ENCODE measurements at regions not wholly inside any gene's neighbourhood (a gene's known extent, or its start where the extent isn't known, plus 50 kb on each side); places are given as distances from the start of the nearest gene placed in this dataset.

DNA sequence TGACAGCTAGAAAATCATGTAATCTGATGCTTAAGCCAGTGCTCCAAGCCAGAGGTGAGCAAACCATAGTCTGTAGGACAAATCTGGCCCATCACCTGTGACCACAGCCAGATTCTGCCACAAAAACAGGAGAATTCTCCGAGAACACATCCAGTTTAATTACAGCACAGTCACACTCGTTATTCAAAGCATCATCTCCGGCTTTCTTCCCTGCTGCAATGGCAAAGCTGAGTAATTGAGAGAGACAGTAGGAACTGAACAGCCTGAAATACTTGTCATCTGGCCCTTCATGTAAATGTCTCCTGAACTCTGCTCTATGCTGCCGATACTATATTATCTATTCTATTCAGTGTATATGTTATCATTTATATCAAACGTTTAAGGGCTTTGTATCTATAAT lies 121.4 kb upstream of the FOXF1 start:
- H3K4me3 Mint-ChIP-seq: no peak overlapping the region
- no peaks in the 10 kb centered on the region for H3K9me3 Mint-ChIP-seq
- Histone ChIP-seq H3F3A (ENCODE audit: low read depth) (no peaks in the 10 kb centered on the region), H3K9ac (no peak overlapping the region), H3K4me1 (no peaks in the 10 kb centered on the region), H4K20me1 (ENCODE audit: low read depth) (no peaks in the 10 kb centered on the region), H3K27ac (no peak overlapping the region), H3K9me3 (ENCODE audit: low read depth) (no peaks in the 10 kb centered on the region), H3K79me2 (ENCODE audit: low read depth) (no peaks in the 10 kb centered on the region), H3K4me3 (no peak overlapping the region), H2AFZ (replicated peaks) (no peak overlapping the region), H3K36me3 (no peaks in the 10 kb centered on the region), H3K4me2 (no peak overlapping the region), H3K27me3 (no peaks in the 10 kb centered on the region)
- H3K4me1 Mint-ChIP-seq: peaks cover 9% of the 10 kb centered on the region
- H3K27ac Mint-ChIP-seq: no peak overlapping the region
- no peak for DNase-seq (ENCODE audit: low spot score)
- TF ChIP-seq EZH2phosphoT487 (IDR thresholded peaks at IDR 0.05) (no peak), EZH2 (IDR thresholded peaks at IDR 0.05) (no peak)
- TF ChIP-seq, protein P1, sequence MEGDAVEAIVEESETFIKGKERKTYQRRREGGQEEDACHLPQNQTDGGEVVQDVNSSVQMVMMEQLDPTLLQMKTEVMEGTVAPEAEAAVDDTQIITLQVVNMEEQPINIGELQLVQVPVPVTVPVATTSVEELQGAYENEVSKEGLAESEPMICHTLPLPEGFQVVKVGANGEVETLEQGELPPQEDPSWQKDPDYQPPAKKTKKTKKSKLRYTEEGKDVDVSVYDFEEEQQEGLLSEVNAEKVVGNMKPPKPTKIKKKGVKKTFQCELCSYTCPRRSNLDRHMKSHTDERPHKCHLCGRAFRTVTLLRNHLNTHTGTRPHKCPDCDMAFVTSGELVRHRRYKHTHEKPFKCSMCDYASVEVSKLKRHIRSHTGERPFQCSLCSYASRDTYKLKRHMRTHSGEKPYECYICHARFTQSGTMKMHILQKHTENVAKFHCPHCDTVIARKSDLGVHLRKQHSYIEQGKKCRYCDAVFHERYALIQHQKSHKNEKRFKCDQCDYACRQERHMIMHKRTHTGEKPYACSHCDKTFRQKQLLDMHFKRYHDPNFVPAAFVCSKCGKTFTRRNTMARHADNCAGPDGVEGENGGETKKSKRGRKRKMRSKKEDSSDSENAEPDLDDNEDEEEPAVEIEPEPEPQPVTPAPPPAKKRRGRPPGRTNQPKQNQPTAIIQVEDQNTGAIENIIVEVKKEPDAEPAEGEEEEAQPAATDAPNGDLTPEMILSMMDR (IDR thresholded peaks at IDR 0.05): no peak
- no peaks in the 10 kb centered on the region for H3K36me3 Mint-ChIP-seq
- H3K27me3 Mint-ChIP-seq (ENCODE audit: insufficient read depth, low read depth): peaks cover 10% of the 10 kb centered on the region

DNA sequence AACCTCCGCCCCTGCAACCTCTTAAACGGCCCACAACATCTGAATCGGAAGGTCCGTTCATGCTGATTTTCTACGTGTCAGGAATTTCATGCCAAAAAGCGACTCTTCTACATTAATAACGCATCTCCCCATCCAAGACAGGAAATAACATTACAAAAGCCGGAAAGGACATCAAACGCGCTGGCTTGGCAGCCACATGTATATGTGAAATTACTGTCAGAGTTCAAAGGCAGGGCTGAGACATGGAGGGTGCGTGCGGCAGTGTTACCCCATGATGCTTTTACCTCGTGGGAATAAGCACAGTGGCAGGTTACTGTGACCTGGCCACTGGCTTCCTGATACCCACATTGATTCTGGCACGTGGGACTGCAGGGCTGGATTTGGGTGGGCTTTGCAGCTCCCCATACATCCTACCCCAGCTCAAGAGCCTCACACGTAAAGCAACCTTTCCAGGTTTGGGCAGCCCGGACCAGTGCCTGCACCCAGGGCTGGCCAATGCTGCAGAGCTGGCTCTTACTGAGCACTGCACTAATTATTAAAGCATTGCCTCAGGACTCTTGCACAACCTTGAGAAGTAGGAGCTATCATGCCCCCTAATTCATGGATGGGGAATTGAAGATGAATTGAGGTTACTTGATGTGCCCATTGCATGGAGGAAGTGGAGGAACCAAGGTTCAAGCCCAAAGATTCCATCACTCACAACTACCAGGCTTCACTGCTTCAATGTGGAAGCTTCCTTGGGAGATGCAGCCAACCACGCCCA lies 120.6 kb upstream of the FOXF1 start:
- H3K9me3 Mint-ChIP-seq: no peaks in the 10 kb centered on the region
- peaks cover 9% of the 10 kb centered on the region for H3K4me1 Mint-ChIP-seq
- no peak for DNase-seq (ENCODE audit: low spot score)
- Histone ChIP-seq H3K27me3 (no peaks in the 10 kb centered on the region), H3K36me3 (no peaks in the 10 kb centered on the region), H3F3A (ENCODE audit: low read depth) (no peaks in the 10 kb centered on the region), H3K9me3 (ENCODE audit: low read depth) (no peaks in the 10 kb centered on the region), H4K20me1 (ENCODE audit: low read depth) (no peaks in the 10 kb centered on the region), H3K27ac (no peak overlapping the region), H3K9ac (no peak overlapping the region), H3K79me2 (ENCODE audit: low read depth) (no peaks in the 10 kb centered on the region), H3K4me2 (no peak overlapping the region), H2AFZ (replicated peaks) (no peak overlapping the region), H3K4me3 (no peak overlapping the region), H3K4me1 (no peaks in the 10 kb centered on the region)
- H3K27me3 Mint-ChIP-seq (ENCODE audit: insufficient read depth, low read depth): peaks cover 5% of the 10 kb centered on the region
- no peak overlapping the region for H3K27ac Mint-ChIP-seq
- no peaks in the 10 kb centered on the region for H3K36me3 Mint-ChIP-seq
- H3K4me3 Mint-ChIP-seq: no peak overlapping the region
- TF ChIP-seq, protein P1 (IDR thresholded peaks at IDR 0.05): no peak
- TF ChIP-seq EZH2phosphoT487 (IDR thresholded peaks at IDR 0.05) (no peak), EZH2 (IDR thresholded peaks at IDR 0.05) (no peak)

DNA sequence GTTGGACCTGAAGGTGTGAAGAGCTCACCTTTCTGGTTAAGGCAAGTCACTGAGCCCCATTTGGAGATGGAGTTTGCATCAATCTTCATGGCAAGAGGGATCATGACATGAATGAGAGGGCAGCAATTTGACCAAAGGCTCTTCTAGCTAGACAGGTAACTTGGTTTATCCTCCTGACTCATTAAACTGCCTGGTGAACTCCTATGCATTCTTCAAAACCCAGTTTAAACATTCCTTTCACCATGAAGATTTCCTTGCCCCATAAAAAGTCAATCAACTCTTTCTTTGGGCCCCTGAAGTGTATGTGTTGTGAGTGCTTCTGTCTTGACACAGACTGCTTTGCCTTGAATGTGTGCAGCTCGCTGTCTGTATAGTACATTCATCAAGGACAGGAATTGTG lies 120.0 kb upstream of the FOXF1 start:
- peaks cover 9% of the 10 kb centered on the region for H3K4me1 Mint-ChIP-seq
- Histone ChIP-seq H3K4me1 (no peaks in the 10 kb centered on the region), H3K27ac (no peak overlapping the region), H4K20me1 (ENCODE audit: low read depth) (no peaks in the 10 kb centered on the region), H3K36me3 (no peaks in the 10 kb centered on the region), H3K79me2 (ENCODE audit: low read depth) (no peaks in the 10 kb centered on the region), H3K9me3 (ENCODE audit: low read depth) (no peaks in the 10 kb centered on the region), H3K4me2 (no peak overlapping the region), H3K4me3 (no peak overlapping the region), H3K9ac (no peak overlapping the region), H3F3A (ENCODE audit: low read depth) (no peaks in the 10 kb centered on the region), H3K27me3 (no peaks in the 10 kb centered on the region), H2AFZ (replicated peaks) (no peak overlapping the region)
- H3K4me3 Mint-ChIP-seq: no peak overlapping the region
- no peak overlapping the region for H3K27ac Mint-ChIP-seq
- H3K9me3 Mint-ChIP-seq: no peaks in the 10 kb centered on the region
- H3K27me3 Mint-ChIP-seq (ENCODE audit: insufficient read depth, low read depth): peaks cover 4% of the 10 kb centered on the region
- no peaks in the 10 kb centered on the region for H3K36me3 Mint-ChIP-seq
- TF ChIP-seq EZH2 (IDR thresholded peaks at IDR 0.05) (no peak), EZH2phosphoT487 (IDR thresholded peaks at IDR 0.05) (no peak)
- TF ChIP-seq, protein P1 (IDR thresholded peaks at IDR 0.05): no peak
- DNase-seq (ENCODE audit: low spot score): no peak

Data from neural progenitor cell (in vitro differentiated cells).